HL-60 (cell line): ENCODE measurements at regions not wholly inside any gene's neighbourhood (a gene's known extent, or its start where the extent isn't known, plus 50 kb on each side); places are given as distances from the start of the nearest gene placed in this dataset.

Source experiments
- GABPA ChIP-seq: IDR thresholded peaks from 2 replicates; pipeline ENCODE4 v1.6.1; 2012; ENCODE audit warnings: low read depth
- POLR2AphosphoS5 ChIP-seq: IDR thresholded peaks from 2 replicates; pipeline ENCODE4 v1.6.1; 2012; ENCODE audit warnings: low read depth
- REST ChIP-seq: IDR thresholded peaks from 2 replicates; pipeline ENCODE4 v1.6.1; 2012; ENCODE audit warnings: low read depth; ENCODE audit not compliant: insufficient replicate concordance
- SPI1 ChIP-seq: IDR thresholded peaks from 2 replicates; pipeline ENCODE4 v1.6.1; 2012; ENCODE audit warnings: low read depth, mild to moderate bottlenecking, borderline replicate concordance
- TF ChIP-seq, protein P1 (sequence below): IDR thresholded peaks from one replicate; pipeline ENCODE4 v1.5.1; 2011; ENCODE audit warnings: low read length, control low read depth, inconsistent platforms; ENCODE audit not compliant: insufficient read depth

- TF ChIP-seq, protein P1, sequence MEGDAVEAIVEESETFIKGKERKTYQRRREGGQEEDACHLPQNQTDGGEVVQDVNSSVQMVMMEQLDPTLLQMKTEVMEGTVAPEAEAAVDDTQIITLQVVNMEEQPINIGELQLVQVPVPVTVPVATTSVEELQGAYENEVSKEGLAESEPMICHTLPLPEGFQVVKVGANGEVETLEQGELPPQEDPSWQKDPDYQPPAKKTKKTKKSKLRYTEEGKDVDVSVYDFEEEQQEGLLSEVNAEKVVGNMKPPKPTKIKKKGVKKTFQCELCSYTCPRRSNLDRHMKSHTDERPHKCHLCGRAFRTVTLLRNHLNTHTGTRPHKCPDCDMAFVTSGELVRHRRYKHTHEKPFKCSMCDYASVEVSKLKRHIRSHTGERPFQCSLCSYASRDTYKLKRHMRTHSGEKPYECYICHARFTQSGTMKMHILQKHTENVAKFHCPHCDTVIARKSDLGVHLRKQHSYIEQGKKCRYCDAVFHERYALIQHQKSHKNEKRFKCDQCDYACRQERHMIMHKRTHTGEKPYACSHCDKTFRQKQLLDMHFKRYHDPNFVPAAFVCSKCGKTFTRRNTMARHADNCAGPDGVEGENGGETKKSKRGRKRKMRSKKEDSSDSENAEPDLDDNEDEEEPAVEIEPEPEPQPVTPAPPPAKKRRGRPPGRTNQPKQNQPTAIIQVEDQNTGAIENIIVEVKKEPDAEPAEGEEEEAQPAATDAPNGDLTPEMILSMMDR, result no peak
- TF ChIP-seq POLR2AphosphoS5 (no peak), REST (no peak), GABPA (no peak), SPI1 (no peak)
Measured at GRCh38 chr14:62436261-62436660, 609.0 kb downstream of the KCNH5 start.
